Activated CD4-positive, alpha-beta T cell treated with anti-CD3 and anti-CD28 coated beads for 36 hours (primary cell): ENCODE measurements at regions not wholly inside any gene's neighbourhood (a gene's known extent, or its start where the extent isn't known, plus 50 kb on each side); places are given as distances from the start of the nearest gene placed in this dataset.

Experiments
- ATAC-seq: fragments of 200-7000 bp; cut with Tn5 transposase; one replicate; pipeline ENCODE4 v1.10.0; 2021; ENCODE audit warnings: mild to moderate bottlenecking, moderate library complexity
- CTCF ChIA-PET: fragments of 350-600 bp; sonication (Branson Sonifier 250); formaldehyde crosslinking; loops from one replicate; lab custom pipeline; 2021; ENCODE audit warnings: antibody characterized with exemption; lab: Charles Lee
- POLR2A ChIA-PET: fragments of 350-600 bp; sonication (Branson Sonifier 250); formaldehyde crosslinking; loops from one replicate; lab custom pipeline; 2021; ENCODE audit warnings: antibody characterized with exemption, inconsistent platforms; lab: Charles Lee
- DNase-seq: peaks from one replicate; pipeline ENCODE4 v3.0.0-alpha.2; 2020
- H3K27ac Mint-ChIP-seq: one replicate; pipeline ENCODE4 v1.8.0; 2021; ENCODE audit warnings: mixed read lengths
- H3K27me3 Mint-ChIP-seq: one replicate; pipeline ENCODE4 v1.8.0; 2021; ENCODE audit warnings: mixed read lengths
- H3K36me3 Mint-ChIP-seq: one replicate; pipeline ENCODE4 v1.8.0; 2021; ENCODE audit warnings: low read depth, mixed read lengths
- H3K4me1 Mint-ChIP-seq: one replicate; pipeline ENCODE4 v1.8.0; 2021; ENCODE audit warnings: mixed read lengths
- H3K4me3 Mint-ChIP-seq: one replicate; pipeline ENCODE4 v1.8.0; 2021; ENCODE audit warnings: mild to moderate bottlenecking, moderate library complexity, mixed read lengths
- H3K9me3 Mint-ChIP-seq: one replicate; pipeline ENCODE4 v1.8.0; 2021; ENCODE audit warnings: low read depth, mixed read lengths
- intact Hi-C, 2 experiments: fragments of 100-400 bp; cut with DNase I in 1 of 2; cut with micrococcal nuclease in 1 of 2; formaldehyde crosslinking; loops; one replicate each; pipeline versions ENCODE4 v1.14.2 to v1.15.1; 2022 to 2024; cut with DNase I, micrococcal nuclease

GRCh38 chr14:98165976-98166375 is 1106.0 kb downstream of the BCL11B start:
- DNase-seq = no peak
- Mint-ChIP-seq H3K9me3 (peaks cover 8% of the 10 kb centered on the region), H3K27ac (peak overlapping the region; percentile 99), H3K27me3 (no peaks in the 10 kb centered on the region), H3K4me1 (peaks cover 87% of the 10 kb centered on the region), H3K4me3 (no peak overlapping the region), H3K36me3 (peaks cover 27% of the 10 kb centered on the region)
- no peak for ATAC-seq
- intact Hi-C loops = loop anchor here in 1 of 2 experiments (5.0 to 10.0 kb wide), 2 partner anchors 189 to 1899 kb away; partner anchors contain the start of gene EVL
- CTCF ChIA-PET = interaction anchor here (0.6 to 2.4 kb wide), 8 partner anchors 9 to 1023 kb away, joined by 3 to 8 read pairs (median 3); no protein-coding TSS in a partner anchor
- POLR2A ChIA-PET = interaction anchor here (0.6 kb wide), 1 partner anchor 31 kb away, joined by 3 read pairs; no protein-coding TSS in a partner anchor

- ChIA-PET POLR2A (interaction anchor here (1.1 kb wide), 1 partner anchor 12 kb away, joined by 3 read pairs; no protein-coding TSS in a partner anchor), CTCF (interaction anchor here (0.6 to 2.4 kb wide), 3 partner anchors 23 to 189 kb away, joined by 3 to 8 read pairs (median 3); no protein-coding TSS in a partner anchor)
- Mint-ChIP-seq H3K4me3 (peak overlapping the region; percentile 31), H3K27me3 (no peaks in the 10 kb centered on the region), H3K36me3 (peaks cover 27% of the 10 kb centered on the region), H3K27ac (peak overlapping the region; percentile 99), H3K9me3 (peaks cover 8% of the 10 kb centered on the region), H3K4me1 (peaks cover 92% of the 10 kb centered on the region)
- intact Hi-C loops = loop anchor here in 1 of 2 experiments (5.0 to 10.0 kb wide), 2 partner anchors 190 to 1898 kb away; partner anchors contain the start of gene EVL
- DNase-seq = peak; percentile 27
- no peak for ATAC-seq
Observed at GRCh38 chr14:98167275-98167674, 1104.7 kb downstream of the BCL11B start.

GRCh38 chr14:98167705-98168104 is 1104.3 kb downstream of the BCL11B start:
- DNase-seq (peak; percentile 50), ATAC-seq (no peak)
- H3K27ac Mint-ChIP-seq = peak overlapping the region; percentile 99
- ChIA-PET CTCF (interaction anchor here (0.6 to 2.7 kb wide), 7 partner anchors 8 to 1248 kb away, joined by 3 to 13 read pairs (median 4); no protein-coding TSS in a partner anchor), POLR2A (interaction anchor here (0.6 to 1.5 kb wide), 3 partner anchors 12 to 19 kb away, joined by 3 to 5 read pairs (median 4); no protein-coding TSS in a partner anchor)
- peaks cover 8% of the 10 kb centered on the region for H3K9me3 Mint-ChIP-seq
- H3K4me3 Mint-ChIP-seq = peak overlapping the region; percentile 31
- no peaks in the 10 kb centered on the region for H3K27me3 Mint-ChIP-seq
- intact Hi-C loops = loop anchor here (2.0 to 10.0 kb wide), 7 partner anchors 15 to 1897 kb away; partner anchors contain the start of gene EVL (in 1 of the 2)
- peaks cover 26% of the 10 kb centered on the region for H3K36me3 Mint-ChIP-seq
- peaks cover 92% of the 10 kb centered on the region for H3K4me1 Mint-ChIP-seq

GRCh38 chr14:98168211-98168985 is 1103.6 kb downstream of the BCL11B start:
- peak; percentile 47 for DNase-seq
- H3K27me3 Mint-ChIP-seq = no peaks in the 10 kb centered on the region
- CTCF ChIA-PET = interaction anchor here (0.6 to 2.7 kb wide), 17 partner anchors 9 to 1247 kb away, joined by 3 to 21 read pairs (median 5); no protein-coding TSS in a partner anchor
- intact Hi-C loops = loop anchor here (2.0 to 10.0 kb wide), 7 partner anchors 14 to 1896 kb away; partner anchors contain the start of gene EVL (in 1 of the 2)
- H3K4me3 Mint-ChIP-seq = peak overlapping the region; percentile 46
- peaks cover 92% of the 10 kb centered on the region for H3K4me1 Mint-ChIP-seq
- H3K27ac Mint-ChIP-seq = peak overlapping the region; percentile 99
- H3K36me3 Mint-ChIP-seq = peaks cover 25% of the 10 kb centered on the region
- POLR2A ChIA-PET = interaction anchor here (0.6 to 1.7 kb wide), 15 partner anchors 13 to 1104 kb away, joined by 3 to 14 read pairs (median 5); partner anchors contain the start of gene BCL11B
- peak; percentile 21 for ATAC-seq
- peaks cover 8% of the 10 kb centered on the region for H3K9me3 Mint-ChIP-seq

GRCh38 chr14:98169170-98169587 is 1102.8 kb downstream of the BCL11B start:
- no peaks in the 10 kb centered on the region for H3K27me3 Mint-ChIP-seq
- peak overlapping the region; percentile 46 for H3K4me3 Mint-ChIP-seq
- peaks cover 92% of the 10 kb centered on the region for H3K4me1 Mint-ChIP-seq
- ChIA-PET CTCF (interaction anchor here (0.7 to 2.7 kb wide), 20 partner anchors 9 to 1247 kb away, joined by 3 to 21 read pairs (median 4); no protein-coding TSS in a partner anchor), POLR2A (interaction anchor here (0.6 to 1.7 kb wide), 17 partner anchors 13 to 1103 kb away, joined by 3 to 14 read pairs (median 5); partner anchors contain the start of gene BCL11B)
- DNase-seq = peak; percentile 70
- intact Hi-C loops = loop anchor here (1.0 to 10.0 kb wide), 9 partner anchors 8 to 1896 kb away; partner anchors contain the start of gene EVL (in 1 of the 2)
- ATAC-seq = peak; percentile 69
- H3K9me3 Mint-ChIP-seq = peaks cover 8% of the 10 kb centered on the region
- H3K27ac Mint-ChIP-seq = peak overlapping the region; percentile 99
- H3K36me3 Mint-ChIP-seq = peaks cover 25% of the 10 kb centered on the region

- peaks cover 96% of the 10 kb centered on the region for H3K4me1 Mint-ChIP-seq
- H3K9me3 Mint-ChIP-seq = peaks cover 8% of the 10 kb centered on the region
- intact Hi-C loops = no loop called here
- ATAC-seq (no peak), DNase-seq (no peak)
- H3K27me3 Mint-ChIP-seq = no peaks in the 10 kb centered on the region
- ChIA-PET POLR2A (no interaction called here), CTCF (interaction anchor here (1.3 to 2.1 kb wide), 3 partner anchors 19 to 60 kb away, joined by 4 to 10 read pairs (median 9); no protein-coding TSS in a partner anchor)
- H3K36me3 Mint-ChIP-seq = peaks cover 24% of the 10 kb centered on the region
- no peak overlapping the region for H3K4me3 Mint-ChIP-seq
- peak overlapping the region; percentile 99 for H3K27ac Mint-ChIP-seq
Observed at GRCh38 chr14:98170575-98170974, 1101.4 kb downstream of the BCL11B start.

- intact Hi-C loops = no loop called here
- CTCF ChIA-PET = interaction anchor here (0.7 to 2.6 kb wide), 3 partner anchors 18 to 396 kb away, joined by 4 to 15 read pairs (median 4); no protein-coding TSS in a partner anchor
- Mint-ChIP-seq H3K9me3 (peaks cover 8% of the 10 kb centered on the region), H3K27me3 (no peaks in the 10 kb centered on the region), H3K27ac (peak overlapping the region; percentile 99), H3K4me3 (no peak overlapping the region), H3K4me1 (peaks cover 96% of the 10 kb centered on the region), H3K36me3 (peaks cover 16% of the 10 kb centered on the region)
- ATAC-seq (no peak), DNase-seq (peak; percentile 46)
- POLR2A ChIA-PET = no interaction called here
Observed at GRCh38 chr14:98171654-98172053, 1100.3 kb downstream of the BCL11B start.

- ATAC-seq (no peak), DNase-seq (peak; percentile 20)
- H3K27ac Mint-ChIP-seq = peak overlapping the region; percentile 99
- POLR2A ChIA-PET = no interaction called here
- H3K4me1 Mint-ChIP-seq = peaks cover 98% of the 10 kb centered on the region
- intact Hi-C loops = no loop called here
- H3K36me3 Mint-ChIP-seq = peaks cover 16% of the 10 kb centered on the region
- no peaks in the 10 kb centered on the region for H3K27me3 Mint-ChIP-seq
- peak overlapping the region; percentile 50 for H3K4me3 Mint-ChIP-seq
- peaks cover 8% of the 10 kb centered on the region for H3K9me3 Mint-ChIP-seq
- CTCF ChIA-PET = interaction anchor here (0.7 to 2.6 kb wide), 7 partner anchors 10 to 395 kb away, joined by 4 to 15 read pairs (median 4); no protein-coding TSS in a partner anchor
Observed at GRCh38 chr14:98172243-98172778, 1099.7 kb downstream of the BCL11B start.

GRCh38 chr14:98173305-98173704 is 1098.7 kb downstream of the BCL11B start:
- ATAC-seq (no peak), DNase-seq (peak; percentile 70)
- H3K4me1 Mint-ChIP-seq = peaks cover 99% of the 10 kb centered on the region
- peaks cover 6% of the 10 kb centered on the region for H3K9me3 Mint-ChIP-seq
- no peaks in the 10 kb centered on the region for H3K27me3 Mint-ChIP-seq
- POLR2A ChIA-PET = interaction anchor here (0.6 to 0.9 kb wide), 3 partner anchors 19 to 1092 kb away, joined by 3 read pairs; no protein-coding TSS in a partner anchor
- H3K36me3 Mint-ChIP-seq = peaks cover 14% of the 10 kb centered on the region
- CTCF ChIA-PET = interaction anchor here (0.6 to 2.6 kb wide), 11 partner anchors 9 to 1095 kb away, joined by 3 to 15 read pairs (median 4); no protein-coding TSS in a partner anchor
- intact Hi-C loops = no loop called here
- peak overlapping the region; percentile 50 for H3K4me3 Mint-ChIP-seq
- peak overlapping the region; percentile 99 for H3K27ac Mint-ChIP-seq

- Mint-ChIP-seq H3K27ac (peak overlapping the region; percentile 99), H3K4me1 (peaks cover 98% of the 10 kb centered on the region), H3K9me3 (peaks cover under 1% of the 10 kb centered on the region), H3K36me3 (peaks cover 6% of the 10 kb centered on the region), H3K4me3 (no peak overlapping the region), H3K27me3 (no peaks in the 10 kb centered on the region)
- POLR2A ChIA-PET = interaction anchor here (0.6 kb wide), 1 partner anchor 1091 kb away, joined by 3 read pairs; no protein-coding TSS in a partner anchor
- intact Hi-C loops = no loop called here
- peak; percentile 61 for DNase-seq
- CTCF ChIA-PET = interaction anchor here (0.9 to 2.6 kb wide), 3 partner anchors 33 to 1015 kb away, joined by 3 to 15 read pairs (median 3); no protein-coding TSS in a partner anchor
- ATAC-seq = peak; percentile 6
Observed at GRCh38 chr14:98174041-98174440, 1098.0 kb downstream of the BCL11B start.
